Tibial artery (tissue), 4 donors: ENCODE measurements at regions not wholly inside any gene's neighbourhood (a gene's known extent, or its start where the extent isn't known, plus 50 kb on each side); places are given as distances from the start of the nearest gene placed in this dataset.

ENCODE experiments used
- DNase-seq, 2 donors: peaks; one replicate each; pipeline ENCODE4 v3.0.0-alpha.2; 2019
- H3K27ac ChIP-seq, 2 donors: fragments of 200-600 bp; sonication (generic) in 1 of 2; 1 replicate in 1 of 2; 2 replicates in 1 of 2; pipeline ENCODE4 v1.5.1; 2018 to 2019; ENCODE audit warnings: mild to moderate bottlenecking in 1 of 2
- H3K27me3 ChIP-seq, 2 donors: fragments of 200-600 bp; sonication (generic) in 1 of 2; one replicate each; pipeline versions ENCODE4 v1.5.1 to v1.6.0; 2016 to 2019
- H3K36me3 ChIP-seq, 3 donors: fragments of 200-600 bp; sonication (generic) in 2 of 3; one replicate each; pipeline ENCODE4 v1.5.1; 2016 to 2019; ENCODE audit warnings: mild to moderate bottlenecking in 2 of 3
- H3K4me1 ChIP-seq, 4 donors: fragments of 200-600 bp; sonication (generic) in 2 of 4; 1 replicate in 3 of 4; 2 replicates in 1 of 4; pipeline ENCODE4 v1.5.1; 2016 to 2019
- H3K4me3 ChIP-seq, 2 donors: fragments of 200-600 bp; sonication (generic) in 1 of 2; 1 replicate in 1 of 2; 2 replicates in 1 of 2; pipeline ENCODE4 v1.5.1; 2018 to 2019; ENCODE audit warnings: mild to moderate bottlenecking in 2 of 2
- H3K9me3 ChIP-seq, 3 donors: fragments of 200-600 bp; sonication (generic) in 1 of 3; one replicate each; pipeline ENCODE4 v1.5.1; 2016 to 2019
- intact Hi-C: fragments of 100-400 bp; cut with DNase I; formaldehyde crosslinking; loops from one replicate; pipeline ENCODE4 v1.15.0; 2023; ENCODE audit warnings: low total_unique reads
- TF ChIP-seq, protein P1 (sequence below), 2 experiments: fragments of 200-600 bp in 1 of 2; fragments of 450-650 bp in 1 of 2; IDR thresholded peaks; one replicate each; pipeline ENCODE4 v1.5.1; 2017 to 2019; ENCODE audit warnings: antibody characterized with exemption in 2 of 2, mild to moderate bottlenecking in 1 of 2, moderate library complexity in 1 of 2

DNA sequence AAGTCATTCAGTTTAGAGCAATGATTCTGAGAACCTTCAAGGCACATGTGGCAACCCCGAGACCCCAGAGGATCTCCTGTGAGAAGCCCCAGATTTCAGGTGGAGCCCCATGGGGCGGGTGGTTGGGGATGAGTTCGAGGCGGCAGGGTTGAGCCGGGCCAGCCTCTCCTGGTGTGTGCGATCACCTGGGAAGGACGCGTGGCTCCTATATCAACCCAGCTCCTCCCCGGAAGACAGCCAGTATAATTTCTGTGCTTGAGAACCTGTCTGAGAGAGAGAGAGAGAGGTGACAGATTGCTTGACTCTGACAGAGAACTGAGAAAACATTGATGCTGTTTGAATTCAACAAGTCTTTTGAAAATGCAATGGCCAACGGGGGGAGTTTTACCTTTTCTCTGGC is 89.0 kb downstream of the TEX29 start:
- H3K27ac ChIP-seq: no peak overlapping the region
- TF ChIP-seq, protein P1, sequence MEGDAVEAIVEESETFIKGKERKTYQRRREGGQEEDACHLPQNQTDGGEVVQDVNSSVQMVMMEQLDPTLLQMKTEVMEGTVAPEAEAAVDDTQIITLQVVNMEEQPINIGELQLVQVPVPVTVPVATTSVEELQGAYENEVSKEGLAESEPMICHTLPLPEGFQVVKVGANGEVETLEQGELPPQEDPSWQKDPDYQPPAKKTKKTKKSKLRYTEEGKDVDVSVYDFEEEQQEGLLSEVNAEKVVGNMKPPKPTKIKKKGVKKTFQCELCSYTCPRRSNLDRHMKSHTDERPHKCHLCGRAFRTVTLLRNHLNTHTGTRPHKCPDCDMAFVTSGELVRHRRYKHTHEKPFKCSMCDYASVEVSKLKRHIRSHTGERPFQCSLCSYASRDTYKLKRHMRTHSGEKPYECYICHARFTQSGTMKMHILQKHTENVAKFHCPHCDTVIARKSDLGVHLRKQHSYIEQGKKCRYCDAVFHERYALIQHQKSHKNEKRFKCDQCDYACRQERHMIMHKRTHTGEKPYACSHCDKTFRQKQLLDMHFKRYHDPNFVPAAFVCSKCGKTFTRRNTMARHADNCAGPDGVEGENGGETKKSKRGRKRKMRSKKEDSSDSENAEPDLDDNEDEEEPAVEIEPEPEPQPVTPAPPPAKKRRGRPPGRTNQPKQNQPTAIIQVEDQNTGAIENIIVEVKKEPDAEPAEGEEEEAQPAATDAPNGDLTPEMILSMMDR (IDR thresholded peaks at IDR 0.05): no peak
- H3K27me3 ChIP-seq: peaks cover 0 to 56% of the 10 kb centered on the region in 2 donors
- intact Hi-C loops: no loop called here
- no peak overlapping the region for H3K4me3 ChIP-seq
- H3K9me3 ChIP-seq: no peaks in the 10 kb centered on the region
- H3K36me3 ChIP-seq: no peaks in the 10 kb centered on the region
- no peak for DNase-seq
- peaks cover 0 to 6% (median 2%) of the 10 kb centered on the region in 4 donors for H3K4me1 ChIP-seq

- Histone ChIP-seq H3K27me3 (peaks cover 0 to 46% of the 10 kb centered on the region in 2 donors), H3K9me3 (no peaks in the 10 kb centered on the region), H3K27ac (no peak overlapping the region), H3K4me3 (no peak overlapping the region), H3K36me3 (no peaks in the 10 kb centered on the region), H3K4me1 (peaks cover 0 to 6% (median 2%) of the 10 kb centered on the region in 4 donors)
- no peak for DNase-seq
- intact Hi-C loops: no loop called here
- TF ChIP-seq, protein P1 (IDR thresholded peaks at IDR 0.05): no peak
Observed at GRCh38 chr13:111410232-111411021, 90.0 kb downstream of the TEX29 start.

DNA sequence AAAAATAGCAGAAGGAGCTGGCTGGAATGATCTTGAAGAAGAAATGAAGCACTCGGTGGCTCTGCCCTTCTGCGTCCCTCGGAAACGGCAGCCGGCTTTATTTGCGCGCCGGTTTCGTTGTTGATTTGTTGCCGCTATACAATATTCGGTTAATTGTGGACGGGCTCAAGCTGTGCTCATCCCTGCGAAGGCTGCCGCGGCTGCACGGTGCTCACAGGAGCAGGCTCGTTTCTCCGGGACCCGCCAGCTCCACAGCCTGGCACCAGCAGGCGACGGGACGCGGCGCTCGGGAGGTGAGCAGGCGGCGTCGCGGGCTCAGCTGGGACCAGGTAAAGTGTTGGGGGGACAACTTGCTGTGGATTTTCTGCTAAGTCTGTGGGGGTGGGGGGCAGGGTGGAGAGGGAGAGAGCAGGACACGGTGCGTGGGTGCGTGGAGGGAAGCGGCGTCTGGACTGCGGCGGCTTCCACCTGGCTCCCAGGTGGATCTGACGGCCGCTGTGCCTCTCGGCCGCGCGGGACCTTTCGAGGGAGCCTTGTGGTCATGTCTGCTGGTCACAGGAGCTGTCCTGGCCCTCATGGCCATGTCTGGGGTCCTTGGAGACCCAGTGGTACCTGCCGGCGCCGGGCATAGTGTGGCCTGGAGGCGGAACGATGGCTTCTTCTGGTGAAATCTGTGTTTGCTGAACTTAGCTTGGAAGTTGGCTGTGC is 90.9 kb downstream of the TEX29 start:
- peaks cover 0 to 6% (median 2%) of the 10 kb centered on the region in 4 donors for H3K4me1 ChIP-seq
- DNase-seq: no peak
- no peak overlapping the region for H3K4me3 ChIP-seq
- intact Hi-C loops: no loop called here
- no peaks in the 10 kb centered on the region for H3K36me3 ChIP-seq
- no peak overlapping the region for H3K27ac ChIP-seq
- H3K27me3 ChIP-seq: peaks cover 0 to 43% of the 10 kb centered on the region in 2 donors
- H3K9me3 ChIP-seq: no peaks in the 10 kb centered on the region
- TF ChIP-seq, protein P1 (IDR thresholded peaks at IDR 0.05): no peak

GRCh38 chr13:111411919-111412650 is 91.6 kb downstream of the TEX29 start:
- Histone ChIP-seq H3K36me3 (no peaks in the 10 kb centered on the region), H3K27me3 (peaks cover 0 to 43% of the 10 kb centered on the region in 2 donors), H3K4me1 (peaks cover 0 to 6% (median 2%) of the 10 kb centered on the region in 4 donors), H3K4me3 (no peak overlapping the region), H3K27ac (no peak overlapping the region), H3K9me3 (no peaks in the 10 kb centered on the region)
- intact Hi-C loops: no loop called here
- no peak for DNase-seq
- TF ChIP-seq, protein P1 (IDR thresholded peaks at IDR 0.05): no peak

GRCh38 chr13:111413407-111414187 is 93.2 kb downstream of the TEX29 start:
- Histone ChIP-seq H3K4me1 (peaks cover 0 to 6% (median 2%) of the 10 kb centered on the region in 4 donors), H3K4me3 (no peak overlapping the region), H3K9me3 (no peaks in the 10 kb centered on the region), H3K36me3 (no peaks in the 10 kb centered on the region), H3K27me3 (peaks cover 0 to 43% of the 10 kb centered on the region in 2 donors), H3K27ac (no peak overlapping the region)
- DNase-seq: no peak
- intact Hi-C loops: no loop called here
- TF ChIP-seq, protein P1 (IDR thresholded peaks at IDR 0.05): no peak
